Endodermal cell (in vitro differentiated cells): ENCODE measurements at regions not wholly inside any gene's neighbourhood (a gene's known extent, or its start where the extent isn't known, plus 50 kb on each side); places are given as distances from the start of the nearest gene placed in this dataset.

ENCODE experiments used
- DNase-seq: peaks from one replicate; pipeline ENCODE4 v3.0.0-alpha.2; 2017
- H3K27ac ChIP-seq: 2 replicates; pipeline ENCODE4 v1.5.1; 2013; ENCODE audit warnings: mild to moderate bottlenecking, low read depth, low read length, moderate library complexity
- H3K27me3 ChIP-seq: 2 replicates; pipeline ENCODE4 v1.6.1; 2013; ENCODE audit warnings: mild to moderate bottlenecking, low read length, moderate library complexity; ENCODE audit not compliant: insufficient read depth, control insufficient read depth, poor library complexity, severe bottlenecking
- H3K36me3 ChIP-seq: 2 replicates; pipeline ENCODE4 v1.7.0; 2013; ENCODE audit warnings: mild to moderate bottlenecking, low read length, moderate library complexity; ENCODE audit not compliant: control insufficient read depth, insufficient read depth
- H3K4me1 ChIP-seq: one replicate; pipeline ENCODE4 v1.7.0; 2013; ENCODE audit warnings: low read length; ENCODE audit not compliant: control insufficient read depth, insufficient read depth
- H3K4me3 ChIP-seq: 2 replicates; pipeline ENCODE4 v1.5.1; 2013; ENCODE audit warnings: mild to moderate bottlenecking, low read length, moderate library complexity
- H3K9ac ChIP-seq: 2 replicates; pipeline ENCODE4 v1.6.1; 2013; ENCODE audit warnings: mild to moderate bottlenecking, low read length, moderate library complexity; ENCODE audit not compliant: poor library complexity, severe bottlenecking; ENCODE audit errors: extremely low read depth
- H3K9me3 ChIP-seq: 2 replicates; pipeline ENCODE4 v1.6.1; 2013; ENCODE audit warnings: mild to moderate bottlenecking, low read length, moderate library complexity; ENCODE audit not compliant: control insufficient read depth
- H3K27ac Mint-ChIP-seq: 2 replicates; pipeline ENCODE4 v1.8.0; 2020; ENCODE audit warnings: mixed read lengths
- H3K27me3 Mint-ChIP-seq: 2 replicates; pipeline ENCODE4 v1.8.0; 2021; ENCODE audit warnings: mild to moderate bottlenecking, mixed read lengths; ENCODE audit not compliant: insufficient read depth
- H3K36me3 Mint-ChIP-seq: 2 replicates; pipeline ENCODE4 v1.8.0; 2020; ENCODE audit warnings: low read depth, mixed read lengths
- H3K4me1 Mint-ChIP-seq: 2 replicates; pipeline ENCODE4 v1.8.0; 2020; ENCODE audit warnings: mixed read lengths
- H3K4me3 Mint-ChIP-seq: 2 replicates; pipeline ENCODE4 v1.8.0; 2020; ENCODE audit warnings: mild to moderate bottlenecking, moderate library complexity, mixed read lengths
- H3K9me3 Mint-ChIP-seq: 2 replicates; pipeline ENCODE4 v1.8.0; 2020; ENCODE audit warnings: mild to moderate bottlenecking, mixed read lengths
- CTCF ChIP-seq: fragments of 200-600 bp; sonication (generic); conservative IDR thresholded peaks from 2 replicates; pipeline ENCODE4 v1.5.0; 2021; ENCODE audit warnings: antibody characterized with exemption, mild to moderate bottlenecking
- WGBS, 2 experiments: methylation state at CpG; one replicate each; pipeline versions ENCODE4 v1.1.5 to v1.1.7; 2013; ENCODE audit warnings: missing lambda C conversion rate in 2 of 2, mixed read lengths in 1 of 2; ENCODE audit not compliant: insufficient coverage in 1 of 2, insufficient read length in 1 of 2; 5-methylcytosine and 5-hydroxymethylcytosine counted together

- DNase-seq = no peak
- H3K27me3 ChIP-seq = no peaks in the 10 kb centered on the region
- H3K4me3 ChIP-seq = no peak overlapping the region
- H3K4me1 ChIP-seq = no peaks in the 10 kb centered on the region
- no peaks in the 10 kb centered on the region for H3K4me1 Mint-ChIP-seq
- H3K27me3 Mint-ChIP-seq = no peaks in the 10 kb centered on the region
- no peak overlapping the region for H3K9ac ChIP-seq
- H3K4me3 Mint-ChIP-seq = no peak overlapping the region
- no peak for TF ChIP-seq CTCF
- H3K36me3 ChIP-seq = no peaks in the 10 kb centered on the region
- H3K36me3 Mint-ChIP-seq = no peaks in the 10 kb centered on the region
- H3K27ac Mint-ChIP-seq = no peak overlapping the region
- H3K9me3 ChIP-seq = no peaks in the 10 kb centered on the region
- whole genome bisulfite sequencing, 2 experiments = 93 to 100% methylated on average over 1 to 2 of the region's 2 CpGs
- no peaks in the 10 kb centered on the region for H3K9me3 Mint-ChIP-seq
- H3K27ac ChIP-seq = no peak overlapping the region
These were observed 84.8 kb upstream of the PLEKHG1 start for GRCh38 chr6:150514806-150515380.

- no peak overlapping the region for H3K4me3 ChIP-seq
- Mint-ChIP-seq H3K9me3 (no peaks in the 10 kb centered on the region), H3K4me1 (no peaks in the 10 kb centered on the region), H3K4me3 (no peak overlapping the region), H3K27ac (no peak overlapping the region), H3K36me3 (no peaks in the 10 kb centered on the region), H3K27me3 (no peaks in the 10 kb centered on the region)
- TF ChIP-seq CTCF = no peak
- no peaks in the 10 kb centered on the region for H3K4me1 ChIP-seq
- no peaks in the 10 kb centered on the region for H3K27me3 ChIP-seq
- no peaks in the 10 kb centered on the region for H3K9me3 ChIP-seq
- H3K36me3 ChIP-seq = no peaks in the 10 kb centered on the region
- DNase-seq = no peak
- no peak overlapping the region for H3K9ac ChIP-seq
- WGBS, 2 experiments = 92 to 93% methylated on average over 2 to 3 of the region's 3 CpGs
- H3K27ac ChIP-seq = no peak overlapping the region
These were observed 83.5 kb upstream of the PLEKHG1 start for GRCh38 chr6:150516199-150516598.

GRCh38 chr6:150517175-150517574 lies 82.5 kb upstream of the PLEKHG1 start:
- Histone ChIP-seq H3K9ac (no peak overlapping the region), H3K4me1 (no peaks in the 10 kb centered on the region), H3K9me3 (no peaks in the 10 kb centered on the region), H3K27me3 (no peaks in the 10 kb centered on the region), H3K4me3 (no peak overlapping the region), H3K27ac (no peak overlapping the region), H3K36me3 (no peaks in the 10 kb centered on the region)
- TF ChIP-seq CTCF = no peak
- Mint-ChIP-seq H3K4me3 (no peak overlapping the region), H3K27ac (no peak overlapping the region), H3K27me3 (no peaks in the 10 kb centered on the region), H3K4me1 (no peaks in the 10 kb centered on the region), H3K9me3 (no peaks in the 10 kb centered on the region), H3K36me3 (no peaks in the 10 kb centered on the region)
- WGBS, 2 experiments = 61 to 75% methylated on average over 3 of the region's 3 CpGs
- DNase-seq = no peak
